Stimulated activated effector memory CD8-positive, alpha-beta T cell treated with anti-CD3 and anti-CD28 coated beads, Interleukin-12 subunit alpha, Interleukin-12 subunit beta, amount 100 ng/mL, for 72 hours (primary cell): ENCODE measurements at regions not wholly inside any gene's neighbourhood (a gene's known extent, or its start where the extent isn't known, plus 50 kb on each side); places are given as distances from the start of the nearest gene placed in this dataset.
A peak's percentile ranks its signal among the peaks of the same experiment; 100 is the strongest.

Experiments used
- ATAC-seq: fragments of 150-1000 bp; cut with Tn5 transposase; 2 replicates; pipeline ENCODE4 v1.10.0; 2021
- DNase-seq, 2 donors: peaks; one replicate each; pipeline ENCODE4 v3.0.0; 2021 to 2022; ENCODE audit warnings: low spot score in 2 of 2
- H3K27ac Mint-ChIP-seq: one replicate; pipeline ENCODE4 v1.8.0; 2022; ENCODE audit warnings: mild to moderate bottlenecking, mixed read lengths
- H3K36me3 Mint-ChIP-seq: one replicate; pipeline ENCODE4 v1.8.0; 2022; ENCODE audit warnings: mild to moderate bottlenecking, mixed read lengths
- H3K4me1 Mint-ChIP-seq: one replicate; pipeline ENCODE4 v1.8.0; 2022; ENCODE audit warnings: mixed read lengths
- H3K4me3 Mint-ChIP-seq: one replicate; pipeline ENCODE4 v1.8.0; 2022; ENCODE audit warnings: mild to moderate bottlenecking, mixed read lengths
- H3K9me3 Mint-ChIP-seq: one replicate; pipeline ENCODE4 v1.8.0; 2022; ENCODE audit warnings: mixed read lengths

DNA sequence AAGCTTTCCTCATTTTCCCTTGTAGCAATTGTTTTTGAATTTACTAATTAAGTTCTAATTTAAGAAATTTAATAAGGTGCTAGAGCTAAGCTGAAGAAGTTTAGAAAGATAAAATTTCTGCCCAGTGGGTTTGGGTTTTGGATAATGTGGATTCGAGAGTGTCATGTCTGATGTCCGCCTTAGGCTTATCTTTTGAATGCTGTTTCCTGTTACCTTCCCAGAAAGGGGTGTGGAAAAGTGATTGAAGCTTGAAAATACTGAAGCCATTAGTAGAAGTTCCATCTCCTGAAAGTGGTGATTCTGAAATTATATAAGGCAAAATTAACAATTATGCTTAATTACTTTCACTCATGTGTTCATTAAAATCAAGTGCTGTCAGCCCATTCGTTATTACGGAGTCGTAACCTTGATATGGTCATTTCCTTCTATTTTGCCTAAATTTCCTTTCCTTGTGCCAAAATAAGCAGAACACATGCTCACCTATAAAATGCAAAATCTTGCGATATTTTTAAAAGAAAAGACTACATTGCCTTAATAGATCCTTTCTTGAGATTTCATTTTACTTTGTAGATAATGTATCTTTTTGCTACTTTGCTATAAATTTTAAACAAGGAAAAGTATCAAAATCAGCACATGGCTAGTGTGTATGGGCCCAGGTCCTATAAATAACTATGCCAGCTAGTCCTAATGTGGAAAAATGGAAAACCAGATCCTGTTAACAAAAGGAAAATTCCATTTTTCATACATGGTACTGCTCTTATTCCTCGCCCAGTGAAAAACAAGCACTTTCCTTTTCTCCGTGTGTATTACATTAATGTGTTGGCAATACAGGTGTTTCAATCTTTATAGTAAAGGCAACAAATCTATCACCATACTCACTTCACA is 97.3 kb downstream of the ICOS start:
- H3K27ac Mint-ChIP-seq, result no peak overlapping the region
- ATAC-seq, result no peak
- no peaks in the 10 kb centered on the region for H3K9me3 Mint-ChIP-seq
- no peaks in the 10 kb centered on the region for H3K4me1 Mint-ChIP-seq
- H3K4me3 Mint-ChIP-seq, result no peak overlapping the region
- no peak for DNase-seq
- no peaks in the 10 kb centered on the region for H3K36me3 Mint-ChIP-seq

- no peak for DNase-seq
- Mint-ChIP-seq H3K4me3 (no peak overlapping the region), H3K27ac (no peak overlapping the region)
Observed at GRCh38 chr2:204036706-204037105, 100.1 kb downstream of the ICOS start.

GRCh38 chr2:204037286-204037685 is 100.7 kb downstream of the ICOS start:
- ATAC-seq (no peak), DNase-seq (no peak)
- H3K9me3 Mint-ChIP-seq, result no peaks in the 10 kb centered on the region
- H3K27ac Mint-ChIP-seq, result no peak overlapping the region
- no peak overlapping the region for H3K4me3 Mint-ChIP-seq
- no peaks in the 10 kb centered on the region for H3K36me3 Mint-ChIP-seq
- H3K4me1 Mint-ChIP-seq, result no peaks in the 10 kb centered on the region

More at GRCh38 chr2:204036706-204037105, 100.1 kb downstream of the ICOS start:
- Mint-ChIP-seq H3K9me3 (no peaks in the 10 kb centered on the region), H3K4me1 (no peaks in the 10 kb centered on the region), H3K36me3 (no peaks in the 10 kb centered on the region)
- ATAC-seq, result no peak

DNA sequence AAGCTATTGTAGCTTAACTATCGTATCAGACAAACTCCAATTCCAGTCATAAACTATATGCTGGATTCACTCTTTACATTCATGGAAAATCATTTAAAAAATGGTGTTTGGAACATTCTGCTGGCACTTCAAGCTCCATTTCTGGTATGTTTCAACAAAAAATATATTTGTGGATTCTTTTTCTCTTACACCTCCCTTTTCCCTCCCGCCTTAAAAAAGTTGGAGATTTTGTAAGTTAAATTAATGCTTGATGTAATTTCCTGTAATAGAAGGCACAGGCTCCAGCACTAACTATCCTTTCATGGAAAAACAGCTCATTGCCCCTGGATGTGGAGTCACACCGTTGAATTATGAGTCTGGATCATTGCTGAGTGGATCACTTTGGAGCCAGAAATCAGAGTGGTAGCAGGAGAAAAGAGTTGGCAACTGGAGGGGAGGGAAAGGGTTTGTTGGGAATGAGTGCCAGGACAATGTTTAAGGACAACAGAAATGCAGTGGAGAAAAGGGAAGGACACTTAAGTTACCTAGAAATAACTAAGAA is 102.8 kb downstream of the ICOS start:
- no peaks in the 10 kb centered on the region for H3K36me3 Mint-ChIP-seq
- no peak overlapping the region for H3K27ac Mint-ChIP-seq
- H3K4me3 Mint-ChIP-seq, result no peak overlapping the region
- H3K4me1 Mint-ChIP-seq, result no peaks in the 10 kb centered on the region
- ATAC-seq (no peak), DNase-seq (no peak)
- H3K9me3 Mint-ChIP-seq, result no peaks in the 10 kb centered on the region

GRCh38 chr2:204040016-204040415 is 103.5 kb downstream of the ICOS start:
- ATAC-seq (no peak), DNase-seq (no peak)
- peaks cover 5% of the 10 kb centered on the region for H3K4me1 Mint-ChIP-seq
- no peak overlapping the region for H3K27ac Mint-ChIP-seq
- H3K4me3 Mint-ChIP-seq, result no peak overlapping the region
- no peaks in the 10 kb centered on the region for H3K36me3 Mint-ChIP-seq
- H3K9me3 Mint-ChIP-seq, result no peaks in the 10 kb centered on the region

GRCh38 chr2:204042401-204042800 is 105.8 kb downstream of the ICOS start:
- H3K4me1 Mint-ChIP-seq, result peaks cover 6% of the 10 kb centered on the region
- DNase-seq (no peak), ATAC-seq (no peak)
- no peaks in the 10 kb centered on the region for H3K36me3 Mint-ChIP-seq
- H3K4me3 Mint-ChIP-seq, result no peak overlapping the region
- no peak overlapping the region for H3K27ac Mint-ChIP-seq
- H3K9me3 Mint-ChIP-seq, result no peaks in the 10 kb centered on the region

DNA sequence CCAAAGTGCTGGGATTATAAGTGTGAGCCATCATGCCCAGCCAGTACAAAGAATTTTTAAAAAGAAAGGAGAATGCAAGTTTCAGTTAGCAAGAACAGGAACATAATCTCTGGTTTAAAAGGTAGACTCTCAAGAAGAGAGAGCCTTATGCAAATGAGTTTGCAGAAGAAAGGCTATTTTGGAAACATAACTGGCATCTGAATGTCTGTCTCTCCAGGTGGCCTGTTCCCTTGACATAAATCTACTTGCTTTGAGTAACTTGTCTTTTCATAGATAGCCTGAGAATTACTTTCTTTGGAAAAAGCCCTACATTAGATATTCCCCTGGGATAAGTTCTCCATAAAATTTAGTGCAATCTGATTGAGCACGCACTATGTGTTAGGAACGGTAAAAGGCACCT is 109.6 kb downstream of the ICOS start:
- Mint-ChIP-seq H3K36me3 (no peaks in the 10 kb centered on the region), H3K9me3 (no peaks in the 10 kb centered on the region), H3K4me3 (no peak overlapping the region), H3K27ac (no peak overlapping the region), H3K4me1 (peaks cover 25% of the 10 kb centered on the region)
- ATAC-seq (no peak), DNase-seq (no peak)

DNA sequence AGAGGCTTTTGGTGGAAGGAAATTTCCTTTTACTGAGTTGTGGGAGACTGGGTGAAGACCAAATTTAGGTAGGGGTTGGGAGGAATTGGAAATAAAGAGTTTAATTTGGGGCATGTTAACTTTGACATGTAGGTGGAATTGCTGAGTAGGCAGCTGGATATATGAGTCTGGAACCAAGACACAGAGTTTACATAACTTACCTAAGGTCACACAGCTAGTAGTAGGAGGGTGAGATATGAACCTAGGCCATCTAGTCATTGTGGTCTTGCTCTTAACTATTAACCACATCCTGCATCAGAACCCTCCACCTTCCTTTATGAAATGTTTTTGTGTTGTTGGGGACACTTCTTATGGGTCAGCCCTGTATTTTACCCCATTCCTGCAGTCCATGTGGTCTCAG is 113.1 kb downstream of the ICOS start:
- Mint-ChIP-seq H3K36me3 (no peaks in the 10 kb centered on the region), H3K9me3 (no peaks in the 10 kb centered on the region), H3K4me1 (peaks cover 24% of the 10 kb centered on the region), H3K4me3 (no peak overlapping the region), H3K27ac (no peak overlapping the region)
- no peak for DNase-seq
- peak; percentile 98 for ATAC-seq

- H3K4me1 Mint-ChIP-seq, result peaks cover 20% of the 10 kb centered on the region
- no peaks in the 10 kb centered on the region for H3K36me3 Mint-ChIP-seq
- DNase-seq (no peak), ATAC-seq (no peak)
- no peak overlapping the region for H3K4me3 Mint-ChIP-seq
- no peak overlapping the region for H3K27ac Mint-ChIP-seq
- no peaks in the 10 kb centered on the region for H3K9me3 Mint-ChIP-seq
Observed at GRCh38 chr2:204050681-204051080, 114.1 kb downstream of the ICOS start.

- Mint-ChIP-seq H3K36me3 (no peaks in the 10 kb centered on the region), H3K27ac (no peak overlapping the region), H3K4me3 (no peak overlapping the region), H3K9me3 (no peaks in the 10 kb centered on the region), H3K4me1 (peaks cover 20% of the 10 kb centered on the region)
- DNase-seq (no peak), ATAC-seq (no peak)
Observed at GRCh38 chr2:204051476-204051875, 114.9 kb downstream of the ICOS start.

GRCh38 chr2:204051984-204052556 is 115.5 kb downstream of the ICOS start:
- DNase-seq (no peak), ATAC-seq (no peak)
- H3K4me1 Mint-ChIP-seq, result peaks cover 20% of the 10 kb centered on the region
- no peak overlapping the region for H3K4me3 Mint-ChIP-seq
- no peaks in the 10 kb centered on the region for H3K36me3 Mint-ChIP-seq
- H3K27ac Mint-ChIP-seq, result no peak overlapping the region
- no peaks in the 10 kb centered on the region for H3K9me3 Mint-ChIP-seq

GRCh38 chr2:204059016-204059415 is 122.5 kb downstream of the ICOS start:
- Mint-ChIP-seq H3K9me3 (no peaks in the 10 kb centered on the region), H3K36me3 (no peaks in the 10 kb centered on the region), H3K27ac (no peak overlapping the region), H3K4me3 (no peak overlapping the region), H3K4me1 (no peaks in the 10 kb centered on the region)
- DNase-seq (no peak), ATAC-seq (no peak)

DNA sequence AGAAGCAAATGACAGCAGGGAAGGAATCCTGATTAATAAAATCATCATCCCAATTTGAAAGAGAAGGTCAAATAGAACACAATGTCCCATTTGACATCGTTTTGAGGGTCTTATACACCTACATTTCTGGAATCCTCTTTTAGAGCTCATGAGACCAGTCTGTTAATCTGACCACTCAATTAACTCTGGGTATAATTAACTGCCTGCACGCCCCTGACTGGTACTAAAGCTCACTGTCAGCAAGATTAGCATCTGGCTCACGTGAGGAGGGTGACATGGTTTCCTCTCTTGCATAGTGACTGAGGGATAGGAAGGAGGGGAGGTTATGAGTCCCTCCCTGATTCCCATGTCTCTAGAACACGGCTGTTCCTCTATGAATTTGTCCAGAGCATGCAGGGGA is 124.3 kb downstream of the ICOS start:
- Mint-ChIP-seq H3K9me3 (no peaks in the 10 kb centered on the region), H3K4me3 (no peak overlapping the region), H3K4me1 (no peaks in the 10 kb centered on the region), H3K27ac (no peak overlapping the region), H3K36me3 (no peaks in the 10 kb centered on the region)
- ATAC-seq (no peak), DNase-seq (no peak)

GRCh38 chr2:204061241-204061640 is 124.7 kb downstream of the ICOS start:
- no peaks in the 10 kb centered on the region for H3K4me1 Mint-ChIP-seq
- ATAC-seq (peak; percentile 60), DNase-seq (no peak)
- H3K27ac Mint-ChIP-seq, result no peak overlapping the region
- H3K9me3 Mint-ChIP-seq, result no peaks in the 10 kb centered on the region
- no peaks in the 10 kb centered on the region for H3K36me3 Mint-ChIP-seq
- no peak overlapping the region for H3K4me3 Mint-ChIP-seq

DNA sequence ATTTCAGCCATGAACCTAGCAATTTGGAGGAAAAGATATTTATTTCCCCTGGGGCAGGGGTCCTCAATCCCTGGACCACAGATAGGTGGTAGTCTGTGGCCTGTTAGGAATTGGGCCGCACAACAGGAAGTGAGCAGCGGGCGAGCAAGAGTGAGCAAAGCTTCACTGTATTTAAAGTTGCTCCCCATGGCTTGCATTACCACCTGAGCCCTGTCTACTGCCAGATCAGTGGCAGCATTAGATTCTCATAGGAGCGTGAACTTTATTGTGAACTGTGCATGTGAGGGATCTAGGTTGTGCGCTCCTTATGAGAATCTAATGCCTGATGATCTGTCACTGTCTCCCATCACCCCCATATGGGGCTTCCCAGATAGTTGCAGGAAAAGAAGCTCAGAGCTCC is 127.6 kb downstream of the ICOS start:
- no peaks in the 10 kb centered on the region for H3K4me1 Mint-ChIP-seq
- no peak overlapping the region for H3K4me3 Mint-ChIP-seq
- H3K36me3 Mint-ChIP-seq, result no peaks in the 10 kb centered on the region
- no peak overlapping the region for H3K27ac Mint-ChIP-seq
- H3K9me3 Mint-ChIP-seq, result no peaks in the 10 kb centered on the region
- ATAC-seq (no peak), DNase-seq (no peak)

- DNase-seq (no peak), ATAC-seq (no peak)
- no peaks in the 10 kb centered on the region for H3K9me3 Mint-ChIP-seq
- H3K4me1 Mint-ChIP-seq, result no peaks in the 10 kb centered on the region
- H3K27ac Mint-ChIP-seq, result no peak overlapping the region
- H3K4me3 Mint-ChIP-seq, result no peak overlapping the region
- H3K36me3 Mint-ChIP-seq, result no peaks in the 10 kb centered on the region
Observed at GRCh38 chr2:204065566-204065965, 129.0 kb downstream of the ICOS start.
